HG02981 (cell line): ENCODE measurements at regions not wholly inside any gene's neighbourhood (a gene's known extent, or its start where the extent isn't known, plus 50 kb on each side); places are given as distances from the start of the nearest gene placed in this dataset.
"Not testable (repeated sequence)": the region's sequence is repeated elsewhere in the genome, so short reads cannot be mapped to it uniquely, and the experiment has no call there.

Experiments used
- ATAC-seq: cut with Tn5 transposase; IDR thresholded peaks from one replicate; pipeline ENCODE4 v1.9.1; 2021; ENCODE audit warnings: mild to moderate bottlenecking, moderate library complexity; ENCODE audit not compliant: unreplicated experiment

- no peak for ATAC-seq
Measured at GRCh38 chr12:66768293-66768692, 89.4 kb upstream of the GRIP1 start.

- no peak for ATAC-seq
Measured at GRCh38 chr12:66774929-66775328, 96.1 kb upstream of the GRIP1 start.

GRCh38 chr12:66775871-66776270 is 97.0 kb upstream of the GRIP1 start:
- ATAC-seq: no peak

- ATAC-seq: peak; percentile 98
Measured at GRCh38 chr12:66776974-66777373, 98.1 kb upstream of the GRIP1 start.

GRCh38 chr12:66779466-66779865 is 100.6 kb upstream of the GRIP1 start:
- ATAC-seq: no peak

GRCh38 chr12:66786531-66787308 is 107.8 kb upstream of the GRIP1 start:
- no peak for ATAC-seq

- no peak for ATAC-seq
Measured at GRCh38 chr12:66799551-66799950, 120.7 kb upstream of the GRIP1 start.

GRCh38 chr12:66800046-66800445 is 121.2 kb upstream of the GRIP1 start:
- no peak for ATAC-seq

GRCh38 chr12:66803930-66804329 is 125.1 kb upstream of the GRIP1 start:
- ATAC-seq: no peak

- ATAC-seq: no peak
Measured at GRCh38 chr12:66804563-66804974, 125.7 kb upstream of the GRIP1 start.

- no peak for ATAC-seq
Measured at GRCh38 chr12:66808606-66809005, 129.7 kb upstream of the GRIP1 start.

GRCh38 chr12:66813137-66813892 is 134.4 kb upstream of the GRIP1 start:
- no peak for ATAC-seq

- no peak for ATAC-seq
Measured at GRCh38 chr12:66819587-66819986, 140.7 kb upstream of the GRIP1 start.

- ATAC-seq: no peak
Measured at GRCh38 chr12:66822961-66823360, 144.1 kb upstream of the GRIP1 start.

- ATAC-seq: no peak
Measured at GRCh38 chr12:66823857-66824570, 145.1 kb upstream of the GRIP1 start.

GRCh38 chr12:66825921-66826320 is 147.0 kb upstream of the GRIP1 start:
- ATAC-seq: not testable (repeated sequence)

GRCh38 chr12:66829660-66830325 is 150.9 kb upstream of the GRIP1 start:
- no peak for ATAC-seq

GRCh38 chr12:66831495-66831894 is 152.6 kb upstream of the GRIP1 start:
- no peak for ATAC-seq

GRCh38 chr12:66832997-66833396 is 154.1 kb upstream of the GRIP1 start:
- no peak for ATAC-seq

- no peak for ATAC-seq
Measured at GRCh38 chr12:66836623-66837310, 157.9 kb upstream of the GRIP1 start.

- no peak for ATAC-seq
Measured at GRCh38 chr12:66837311-66837627, 158.4 kb upstream of the GRIP1 start.
